GM23338 (cell line): ENCODE measurements at regions not wholly inside any gene's neighbourhood (a gene's known extent, or its start where the extent isn't known, plus 50 kb on each side); places are given as distances from the start of the nearest gene placed in this dataset.

ENCODE experiments used
- CREB1 ChIP-seq: fragments of 250-450 bp; sonication (Bioruptor Pico); IDR thresholded peaks from 2 replicates; pipeline ENCODE4 v1.5.0; 2020; ENCODE audit warnings: low read depth, mild to moderate bottlenecking, moderate library complexity
- CTCF ChIP-seq, 2 experiments: fragments of 200-600 bp in 1 of 2; sonication (generic) in 1 of 2; conservative IDR thresholded peaks; 2 replicates each; pipeline versions ENCODE4 v1.5.1 to v1.6.1; 2016 to 2017; ENCODE audit warnings: antibody characterized with exemption in 2 of 2, low read depth in 2 of 2, mild to moderate bottlenecking in 2 of 2, moderate library complexity in 1 of 2
- ETS1 ChIP-seq: IDR thresholded peaks from 2 replicates; pipeline ENCODE4 v1.6.1; 2016; ENCODE audit warnings: antibody characterized with exemption
- EZH2 ChIP-seq: fragments of 200-600 bp; sonication (generic); IDR thresholded peaks from one replicate; pipeline ENCODE4 v1.8.0; 2017; ENCODE audit warnings: antibody characterized with exemption, mild to moderate bottlenecking, low read depth; ENCODE audit not compliant: unreplicated experiment
- EZH2phosphoT487 ChIP-seq: fragments of 200-600 bp; sonication (generic); IDR thresholded peaks from one replicate; pipeline ENCODE4 v1.8.1; 2018; ENCODE audit warnings: antibody characterized with exemption; ENCODE audit not compliant: unreplicated experiment
- POLR2AphosphoS5 ChIP-seq: IDR thresholded peaks from 2 replicates; pipeline ENCODE4 v1.6.1; 2016; ENCODE audit warnings: antibody characterized with exemption, low read depth
- REST ChIP-seq: IDR thresholded peaks from one replicate; pipeline ENCODE4 v1.6.1; 2018; ENCODE audit warnings: antibody characterized with exemption; ENCODE audit not compliant: unreplicated experiment
- STAT1 ChIP-seq: IDR thresholded peaks from one replicate; pipeline ENCODE4 v1.6.1; 2016; ENCODE audit warnings: antibody characterized with exemption; ENCODE audit not compliant: unreplicated experiment

- TF ChIP-seq CTCF (conservative IDR thresholded peaks at IDR 0.05; ENCODE audit: low read depth in 2 of 2) (no peak), POLR2AphosphoS5 (no peak), EZH2 (no peak), CREB1 (CRISPR knock-in tag) (no peak), REST (no peak), EZH2phosphoT487 (no peak), STAT1 (no peak), ETS1 (no peak)
These were observed 58.2 kb upstream of the FAM9C start for GRCh38 chrX:13102636-13103035.
